LHCN-M2 (cell line): ENCODE measurements at regions not wholly inside any gene's neighbourhood (a gene's known extent, or its start where the extent isn't known, plus 50 kb on each side); places are given as distances from the start of the nearest gene placed in this dataset.

Experiments
- DNase-seq: peaks from one replicate; pipeline ENCODE4 v3.0.0-alpha.2; 2012; ENCODE audit warnings: low read depth

- DNase-seq, result no peak
Observed at GRCh38 chr6:105851113-105851580, 235.0 kb upstream of the PRDM1 start.

- DNase-seq, result no peak
Observed at GRCh38 chr6:105850261-105851112, 235.6 kb upstream of the PRDM1 start.

- peak; percentile 51 for DNase-seq
Observed at GRCh38 chr6:105849746-105850145, 236.4 kb upstream of the PRDM1 start.

GRCh38 chr6:105847433-105847832, 238.7 kb upstream of the PRDM1 start:
- DNase-seq, result no peak

- DNase-seq, result no peak
Observed at GRCh38 chr6:105844275-105844883, 241.8 kb upstream of the PRDM1 start.

- DNase-seq, result peak; percentile 24
Observed at GRCh38 chr6:105839266-105839665, 246.9 kb upstream of the PRDM1 start.

- peak; percentile 50 for DNase-seq
Observed at GRCh38 chr6:105838171-105838570, 248.0 kb upstream of the PRDM1 start.

GRCh38 chr6:105836889-105837288, 249.2 kb upstream of the PRDM1 start:
- no peak for DNase-seq

GRCh38 chr6:105836379-105836778, 249.8 kb upstream of the PRDM1 start:
- DNase-seq, result no peak

- no peak for DNase-seq
Observed at GRCh38 chr6:105835373-105835772, 250.8 kb upstream of the PRDM1 start.

GRCh38 chr6:105833959-105834947, 251.9 kb upstream of the PRDM1 start:
- no peak for DNase-seq

GRCh38 chr6:105832313-105832761, 253.8 kb upstream of the PRDM1 start:
- DNase-seq, result no peak

GRCh38 chr6:105831311-105832097, 254.6 kb upstream of the PRDM1 start:
- DNase-seq, result no peak

- DNase-seq, result no peak
Observed at GRCh38 chr6:105825210-105825609, 260.9 kb upstream of the PRDM1 start.

- DNase-seq, result peak; percentile 24
Observed at GRCh38 chr6:105824732-105825131, 261.4 kb upstream of the PRDM1 start.

- DNase-seq, result no peak
Observed at GRCh38 chr6:105821777-105822176, 264.4 kb upstream of the PRDM1 start.

GRCh38 chr6:105821027-105821426, 265.1 kb upstream of the PRDM1 start:
- no peak for DNase-seq

GRCh38 chr6:105819745-105820144, 266.4 kb upstream of the PRDM1 start:
- no peak for DNase-seq

GRCh38 chr6:105818505-105818904, 267.6 kb upstream of the PRDM1 start:
- DNase-seq, result no peak

GRCh38 chr6:105817961-105818360, 268.2 kb upstream of the PRDM1 start:
- no peak for DNase-seq

- no peak for DNase-seq
Observed at GRCh38 chr6:105817370-105817769, 268.8 kb upstream of the PRDM1 start.
